ENCODE measurements at regions not wholly inside any gene's neighbourhood (a gene's known extent, or its start where the extent isn't known, plus 50 kb on each side); places are given as distances from the start of the nearest gene placed in this dataset.

GRCh38 chr4:123929565-123929964, 533.0 kb downstream of the SPRY1 start:
- no peak for TF ChIP-seq POLR2A (IDR thresholded peaks at IDR 0.05)
- no peak for TF ChIP-seq CTCF (IDR thresholded peaks at IDR 0.05 in 8 of 11, conservative IDR thresholded peaks at IDR 0.05 in 3 of 11)
- no peak for TF ChIP-seq POLR2AphosphoS5 (IDR thresholded peaks at IDR 0.05)
